Prostate gland (tissue), 2 donors: ENCODE measurements at regions not wholly inside any gene's neighbourhood (a gene's known extent, or its start where the extent isn't known, plus 50 kb on each side); places are given as distances from the start of the nearest gene placed in this dataset.
"Not testable (repeated sequence)": the region's sequence is repeated elsewhere in the genome, so short reads cannot be mapped to it uniquely, and the experiment has no call there.

Source experiments
- CTCF ChIP-seq, 4 experiments: fragments of 200-600 bp in 2 of 4; fragments of 450-650 bp in 2 of 4; sonication (generic) in 2 of 4; IDR thresholded peaks; 1 replicate in 3 of 4; 2 replicates in 1 of 4; pipeline ENCODE4 v1.5.1; 2016 to 2019; ENCODE audit warnings: antibody characterized with exemption in 4 of 4, mild to moderate bottlenecking in 2 of 4, moderate library complexity in 2 of 4
- POLR2A ChIP-seq: fragments of 450-650 bp; IDR thresholded peaks from one replicate; pipeline ENCODE4 v1.6.1; 2016; ENCODE audit warnings: antibody characterized with exemption, mild to moderate bottlenecking
- POLR2AphosphoS5 ChIP-seq: sonication (generic); formaldehyde crosslinking; IDR thresholded peaks from one replicate; pipeline ENCODE4 v1.6.1; 2017; ENCODE audit warnings: antibody characterized with exemption

DNA sequence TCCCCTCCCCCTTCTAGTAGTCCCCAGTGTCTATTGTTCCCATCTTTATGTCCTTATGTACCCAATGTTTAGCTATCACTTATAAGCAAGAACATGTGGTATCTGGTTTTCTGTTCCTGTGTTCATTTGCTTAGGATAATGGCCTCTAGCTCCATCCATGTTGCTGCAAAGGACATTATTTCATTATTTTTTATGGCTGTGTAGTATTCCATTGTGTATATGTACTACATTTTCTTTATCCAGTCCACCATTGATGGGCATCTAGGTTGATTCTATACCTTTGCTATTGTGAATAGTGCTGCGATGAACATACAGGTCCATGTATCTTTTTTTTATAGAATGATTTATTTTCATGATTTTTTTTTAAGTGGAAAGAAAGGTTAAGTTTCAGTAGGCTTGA, 135.6 kb upstream of the MED14 start:
- TF ChIP-seq POLR2AphosphoS5; CTCF (IDR thresholded peaks at IDR 0.05); POLR2A: not testable (repeated sequence)
